ENCODE measurements at regions not wholly inside any gene's neighbourhood (a gene's known extent, or its start where the extent isn't known, plus 50 kb on each side); places are given as distances from the start of the nearest gene placed in this dataset.
"Not testable (repeated sequence)": the region's sequence is repeated elsewhere in the genome, so short reads cannot be mapped to it uniquely, and the experiment has no call there.

DNA sequence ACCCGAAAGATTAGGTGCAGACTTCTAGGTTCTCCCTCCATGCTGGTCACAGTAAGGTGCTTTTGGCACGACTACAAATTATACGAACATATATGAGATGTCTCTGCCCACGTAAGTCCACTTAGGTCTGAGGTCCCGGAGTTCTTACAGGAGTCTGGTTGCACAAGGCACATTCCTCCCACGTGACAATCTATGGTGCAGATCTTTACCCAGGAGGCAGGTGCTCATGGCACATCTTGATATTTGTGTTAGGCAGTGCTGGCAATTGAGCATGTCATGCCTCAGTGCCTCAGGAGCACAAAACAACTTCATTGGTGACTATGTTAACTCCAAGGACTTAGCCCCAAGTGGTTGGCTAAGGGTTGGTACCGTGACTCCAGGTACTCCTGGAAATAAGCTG lies 92.0 kb upstream of the AMN1 start:
- DNase-seq (ENCODE audit: low read depth in 2 of 2) = no peak

DNA sequence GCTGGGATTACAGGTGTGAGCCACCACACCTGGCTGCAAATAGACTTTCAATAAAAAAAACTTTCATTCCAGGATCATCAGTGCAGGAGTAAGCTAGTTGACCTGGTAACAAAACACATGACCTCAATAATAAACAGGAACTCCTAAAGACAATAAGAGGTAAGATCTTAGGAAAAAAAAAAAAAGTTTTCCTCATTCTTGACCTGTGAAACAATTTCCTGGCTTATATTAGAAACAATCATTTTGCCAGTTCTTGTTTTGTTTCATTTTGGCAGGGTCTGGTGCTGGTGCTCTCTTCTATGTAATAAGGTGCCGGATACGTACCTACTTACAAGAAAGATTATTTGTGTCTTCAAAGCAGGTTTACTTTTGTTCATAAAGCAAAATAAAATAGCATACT lies 90.6 kb upstream of the AMN1 start:
- no peak for DNase-seq (ENCODE audit: low read depth in 2 of 2)

- no peak for DNase-seq (ENCODE audit: low read depth in 2 of 2)
Measured at GRCh38 chr12:31818623-31819268, 89.9 kb upstream of the AMN1 start.

- DNase-seq (ENCODE audit: low read depth in 2 of 2) = no peak
Measured at GRCh38 chr12:31817120-31817519, 88.3 kb upstream of the AMN1 start.

- DNase-seq (ENCODE audit: low read depth in 2 of 2) = no peak
Measured at GRCh38 chr12:31815096-31815495, 86.3 kb upstream of the AMN1 start.

DNA sequence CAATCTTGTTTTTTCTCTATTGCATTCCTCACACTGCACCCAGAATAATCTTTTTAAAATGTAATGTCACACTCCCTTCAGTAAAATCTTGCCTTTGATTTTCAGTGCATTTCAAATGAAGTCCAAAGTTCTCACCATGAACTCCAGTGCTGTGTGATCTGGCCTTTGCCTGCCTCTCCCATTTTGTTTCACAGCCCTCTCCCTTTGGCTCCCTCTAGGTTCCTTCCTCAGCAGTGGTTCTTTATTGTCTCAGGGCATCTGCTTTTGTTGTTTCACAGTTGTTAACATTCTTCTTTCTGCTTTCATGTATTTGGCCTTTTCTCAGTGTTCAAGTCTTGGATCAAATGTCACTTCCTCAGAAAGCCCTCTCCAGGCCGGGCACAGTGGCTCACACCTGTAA lies 84.5 kb upstream of the AMN1 start:
- no peak for DNase-seq (ENCODE audit: low read depth in 2 of 2)

- no peak for DNase-seq (ENCODE audit: low read depth in 2 of 2)
Measured at GRCh38 chr12:31807773-31808097, 78.9 kb upstream of the AMN1 start.

GRCh38 chr12:31807081-31807772 lies 78.4 kb upstream of the AMN1 start:
- DNase-seq (ENCODE audit: low read depth in 2 of 2) = peak; percentile 13 to 35

- not testable (repeated sequence) for DNase-seq (ENCODE audit: low read depth in 2 of 2)
Measured at GRCh38 chr12:31805681-31806080, 76.9 kb upstream of the AMN1 start.

DNA sequence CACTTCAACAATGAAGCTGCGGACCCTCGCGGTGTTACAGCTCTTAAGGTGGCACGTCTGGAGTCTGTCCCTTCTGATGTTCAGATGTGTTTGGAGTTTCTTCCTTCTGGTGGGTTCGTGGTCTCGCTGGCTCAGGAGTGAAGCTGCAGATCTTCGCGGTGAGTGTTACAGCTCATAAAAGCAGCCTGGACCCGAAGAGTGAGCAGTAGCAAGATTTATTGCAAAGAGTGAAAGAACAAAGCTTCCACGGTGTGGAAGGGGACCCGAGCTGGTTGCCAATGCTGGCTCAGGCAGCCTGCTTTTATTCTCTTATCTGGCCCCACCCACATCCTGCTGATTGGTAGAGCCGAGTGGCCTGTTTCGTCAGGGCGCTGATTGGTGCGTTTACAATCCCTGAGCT lies 75.9 kb upstream of the AMN1 start:
- DNase-seq (ENCODE audit: low read depth in 2 of 2) = not testable (repeated sequence)

- no peak for DNase-seq (ENCODE audit: low read depth in 2 of 2)
Measured at GRCh38 chr12:31804185-31804504, 75.3 kb upstream of the AMN1 start.

DNA sequence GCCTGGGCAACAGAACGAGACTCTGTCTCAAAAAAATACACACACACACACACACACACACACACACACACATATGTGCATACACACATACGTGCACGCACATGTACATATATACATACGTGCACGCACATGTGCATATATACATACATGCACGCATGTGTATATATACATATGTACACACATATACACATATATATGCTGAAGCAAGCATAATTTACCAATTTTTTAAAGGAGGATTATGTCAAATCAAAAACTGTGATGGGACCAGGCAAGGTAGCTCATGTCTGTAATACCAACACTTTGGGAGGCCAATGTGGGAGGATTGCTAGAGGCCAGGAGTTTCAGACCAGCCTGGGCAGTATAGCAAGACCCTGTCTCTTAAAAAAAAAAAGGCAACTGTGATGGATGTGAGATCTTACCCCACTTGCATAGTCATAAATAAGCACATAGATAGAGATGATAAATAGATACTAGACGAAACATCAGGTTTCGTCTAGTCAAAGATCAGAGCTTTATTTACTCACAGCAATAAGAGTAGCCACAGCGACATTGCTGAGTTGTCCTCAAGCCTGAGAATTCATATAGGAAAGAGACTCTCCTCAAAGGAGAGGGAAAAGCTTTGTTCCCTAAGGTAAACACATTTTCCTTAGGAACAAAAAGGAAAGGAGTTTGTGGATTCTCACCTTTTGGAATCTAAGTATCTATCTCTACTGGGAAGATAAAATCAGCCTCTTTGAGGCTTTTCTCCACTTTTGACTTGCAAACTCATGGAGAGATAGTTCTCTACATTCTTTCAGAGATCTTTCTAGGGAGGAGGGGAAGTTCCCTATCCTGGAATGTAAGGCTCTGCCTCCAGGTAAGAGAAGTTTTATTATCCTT lies 74.7 kb upstream of the AMN1 start:
- no peak for DNase-seq (ENCODE audit: low read depth in 2 of 2)

- no peak for DNase-seq (ENCODE audit: low read depth in 2 of 2)
Measured at GRCh38 chr12:31801872-31802271, 73.1 kb upstream of the AMN1 start.

- DNase-seq (ENCODE audit: low read depth in 2 of 2) = no peak
Measured at GRCh38 chr12:31797230-31797872, 68.5 kb upstream of the AMN1 start.

DNA sequence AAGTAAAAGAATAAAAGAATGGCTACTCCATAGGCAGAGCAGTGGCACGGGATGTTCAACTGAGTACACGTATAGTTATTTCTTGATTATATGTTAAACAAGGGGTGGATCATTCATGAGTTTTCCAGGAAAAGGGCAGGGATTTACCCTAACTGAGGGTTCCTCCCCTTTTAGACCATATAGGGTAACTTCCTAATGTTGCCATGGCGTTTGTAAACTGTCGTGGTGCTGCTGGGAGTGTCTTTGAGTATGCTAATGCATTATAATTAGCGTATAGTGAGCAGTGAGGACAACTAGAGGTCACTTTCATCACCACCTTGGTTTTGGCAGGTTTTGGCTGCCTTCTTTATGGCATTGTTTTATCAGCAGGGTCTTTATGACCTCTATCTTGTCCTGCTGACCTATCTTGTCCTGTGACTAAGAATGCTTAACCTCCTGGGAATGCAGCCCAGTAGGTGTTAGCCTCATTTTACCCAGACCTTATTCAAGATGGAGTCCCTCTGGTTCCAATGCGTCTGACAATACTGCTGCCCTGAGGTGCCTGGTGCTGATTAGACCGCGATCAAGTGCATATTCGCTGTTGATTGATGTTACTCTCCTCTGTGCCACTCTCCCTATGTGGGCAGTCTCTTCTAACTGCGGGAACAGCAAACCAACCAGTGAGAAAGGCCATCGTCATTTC lies 67.6 kb upstream of the AMN1 start:
- DNase-seq (ENCODE audit: low read depth in 2 of 2) = no peak

GRCh38 chr12:31794745-31795144 lies 65.9 kb upstream of the AMN1 start:
- DNase-seq (ENCODE audit: low read depth in 2 of 2) = no peak

DNA sequence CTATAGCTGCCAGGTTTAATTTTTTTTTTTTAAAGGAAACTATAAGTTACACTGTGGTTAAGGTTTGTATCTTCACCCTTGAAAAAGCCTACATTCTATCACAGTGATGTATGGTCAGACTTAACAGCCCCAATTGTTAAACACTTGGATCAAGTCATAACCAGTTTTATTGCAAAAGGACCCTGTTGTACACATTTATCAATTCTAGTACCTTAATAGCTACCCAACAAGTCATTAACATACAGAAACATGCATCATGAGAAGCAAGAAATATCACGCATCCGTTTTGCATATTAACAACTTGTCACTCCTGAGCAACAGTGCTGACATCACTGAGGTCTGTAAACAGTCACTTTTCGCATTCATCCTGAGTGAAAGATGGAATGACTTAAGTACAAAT lies 62.4 kb upstream of the AMN1 start:
- DNase-seq (ENCODE audit: low read depth in 2 of 2) = not testable (repeated sequence)

- DNase-seq (ENCODE audit: low read depth in 2 of 2) = no peak
Measured at GRCh38 chr12:31790759-31791158, 61.9 kb upstream of the AMN1 start.

- DNase-seq (ENCODE audit: low read depth in 2 of 2) = no peak
Measured at GRCh38 chr12:31785318-31785717, 56.5 kb upstream of the AMN1 start.

GRCh38 chr12:31783996-31784645 lies 55.3 kb upstream of the AMN1 start:
- DNase-seq (ENCODE audit: low read depth in 2 of 2) = no peak

DNA sequence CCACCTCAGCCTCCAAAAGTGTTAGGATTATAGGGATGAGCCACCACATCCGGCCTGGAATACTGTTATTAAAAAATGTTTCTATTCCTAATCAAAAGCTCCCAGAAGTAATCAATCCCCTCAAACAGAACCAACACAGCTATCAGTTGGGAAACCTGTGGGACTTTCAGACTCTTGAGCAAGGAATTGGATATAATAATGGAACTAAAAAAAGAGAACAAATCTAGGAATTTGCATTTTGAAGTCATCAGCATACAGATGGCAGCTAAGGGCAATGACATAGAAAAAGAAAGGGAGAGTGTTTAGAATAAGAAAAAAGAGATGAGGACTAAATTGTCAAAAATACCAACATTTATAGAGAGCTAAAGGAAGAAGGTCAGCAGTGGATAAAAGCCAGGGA lies 54.7 kb upstream of the AMN1 start:
- no peak for DNase-seq (ENCODE audit: low read depth in 2 of 2)

Data from stimulated activated CD8-positive, alpha-beta memory T cell treated with anti-CD3 and anti-CD28 coated beads, Interleukin-15, amount 100 ng/mL, for 4 hours (primary cell).